Lower lobe of right lung (tissue), 2 donors: ENCODE measurements at regions not wholly inside any gene's neighbourhood (a gene's known extent, or its start where the extent isn't known, plus 50 kb on each side); places are given as distances from the start of the nearest gene placed in this dataset.
A peak's percentile ranks its signal among the peaks of the same experiment; 100 is the strongest.

Source experiments
- ATAC-seq, 2 donors: fragments of 200-7000 bp; cut with Tn5 transposase; one replicate each; pipeline ENCODE4 v1.9.1; 2020 to 2022; ENCODE audit warnings: mild to moderate bottlenecking in 2 of 2, moderate library complexity in 2 of 2
- DNase-seq: peaks from one replicate; pipeline ENCODE4 v3.0.0-alpha.2; 2020
- H3K27ac ChIP-seq: fragments of 200-600 bp; one replicate; pipeline ENCODE4 v1.8.0; 2022
- H3K27me3 ChIP-seq: fragments of 200-600 bp; one replicate; pipeline ENCODE4 v1.8.0; 2022; ENCODE audit warnings: low read depth
- H3K36me3 ChIP-seq: fragments of 200-600 bp; one replicate; pipeline ENCODE4 v1.8.0; 2022; ENCODE audit warnings: mild to moderate bottlenecking
- H3K4me1 ChIP-seq: fragments of 200-600 bp; one replicate; pipeline ENCODE4 v1.8.0; 2022
- H3K4me3 ChIP-seq: fragments of 200-600 bp; one replicate; pipeline ENCODE4 v1.8.0; 2022; ENCODE audit warnings: mild to moderate bottlenecking
- H3K9me3 ChIP-seq: fragments of 200-600 bp; one replicate; pipeline ENCODE4 v1.8.0; 2022
- CTCF ChIP-seq: fragments of 200-600 bp; IDR thresholded peaks from one replicate; pipeline ENCODE4 v1.8.0; 2022; ENCODE audit warnings: antibody characterized with exemption, mild to moderate bottlenecking
- intact Hi-C: fragments of 100-400 bp; cut with DNase I; formaldehyde crosslinking; loops from one replicate; pipeline ENCODE4 v1.11.0; 2022
- donor health status: DM: no; HTN: yes; CAD: no; lungs with severe emphysema.

- H3K4me3 ChIP-seq: no peak overlapping the region
- no peaks in the 10 kb centered on the region for H3K36me3 ChIP-seq
- ATAC-seq: no peak
- DNase-seq: no peak
- intact Hi-C loops: no loop called here
- H3K27me3 ChIP-seq: no peaks in the 10 kb centered on the region
- no peaks in the 10 kb centered on the region for H3K9me3 ChIP-seq
- H3K27ac ChIP-seq: no peak overlapping the region
- no peak for TF ChIP-seq CTCF
- peaks cover 20% of the 10 kb centered on the region for H3K4me1 ChIP-seq
These were observed 212.3 kb downstream of the ENC1 start for GRCh38 chr5:74428275-74428674.

- DNase-seq: no peak
- no peaks in the 10 kb centered on the region for H3K36me3 ChIP-seq
- no peak overlapping the region for H3K4me3 ChIP-seq
- no peaks in the 10 kb centered on the region for H3K27me3 ChIP-seq
- TF ChIP-seq CTCF: no peak
- peaks cover 9% of the 10 kb centered on the region for H3K4me1 ChIP-seq
- no peaks in the 10 kb centered on the region for H3K9me3 ChIP-seq
- intact Hi-C loops: no loop called here
- H3K27ac ChIP-seq: no peak overlapping the region
- no peak for ATAC-seq
These were observed 214.0 kb downstream of the ENC1 start for GRCh38 chr5:74426506-74426905.

- intact Hi-C loops: no loop called here
- Histone ChIP-seq H3K4me1 (no peaks in the 10 kb centered on the region), H3K36me3 (no peaks in the 10 kb centered on the region), H3K9me3 (no peaks in the 10 kb centered on the region), H3K4me3 (no peak overlapping the region), H3K27ac (no peak overlapping the region), H3K27me3 (no peaks in the 10 kb centered on the region)
- ATAC-seq (peak; percentile 75 to 88), DNase-seq (no peak)
- no peak for TF ChIP-seq CTCF
These were observed 216.2 kb downstream of the ENC1 start for GRCh38 chr5:74424162-74424868.

- DNase-seq: no peak
- Histone ChIP-seq H3K27me3 (no peaks in the 10 kb centered on the region), H3K27ac (no peak overlapping the region), H3K36me3 (no peaks in the 10 kb centered on the region), H3K9me3 (no peaks in the 10 kb centered on the region), H3K4me3 (no peak overlapping the region), H3K4me1 (no peaks in the 10 kb centered on the region)
- intact Hi-C loops: no loop called here
- TF ChIP-seq CTCF: no peak
- ATAC-seq: no peak
These were observed 217.1 kb downstream of the ENC1 start for GRCh38 chr5:74423383-74423782.

GRCh38 chr5:74422671-74423070, 217.9 kb downstream of the ENC1 start:
- no peak for TF ChIP-seq CTCF
- Histone ChIP-seq H3K4me3 (no peak overlapping the region), H3K9me3 (no peaks in the 10 kb centered on the region), H3K27ac (no peak overlapping the region), H3K27me3 (no peaks in the 10 kb centered on the region), H3K36me3 (no peaks in the 10 kb centered on the region), H3K4me1 (no peaks in the 10 kb centered on the region)
- DNase-seq (no peak), ATAC-seq (no peak)
- intact Hi-C loops: no loop called here
